Neural cell (in vitro differentiated cells): ENCODE measurements at regions not wholly inside any gene's neighbourhood (a gene's known extent, or its start where the extent isn't known, plus 50 kb on each side); places are given as distances from the start of the nearest gene placed in this dataset.

Experiments used
- H2AFZ ChIP-seq: fragments of 200-600, 300-800 bp; sonication (generic), shearing (Covaris generic); 2 replicates; pipeline ENCODE4 v1.6.0; 2014; ENCODE audit warnings: low read depth, mild to moderate bottlenecking, antibody characterized with exemption, low read length, moderate library complexity
- H3F3A ChIP-seq: fragments of 200-600 bp; shearing (Covaris generic); 2 replicates; pipeline ENCODE4 v1.6.1; 2016; ENCODE audit warnings: mild to moderate bottlenecking, moderate library complexity, mixed read lengths, antibody characterized with exemption, low read length; ENCODE audit not compliant: insufficient read depth, poor library complexity, severe bottlenecking
- H3K27ac ChIP-seq: fragments of 200-600, 300-800 bp; sonication (generic), shearing (Covaris generic); 2 replicates; pipeline ENCODE4 v1.5.1; 2014; ENCODE audit warnings: mild to moderate bottlenecking, low read length, moderate library complexity
- H3K27me3 ChIP-seq: fragments of 300-800, 200-600 bp; sonication (generic), shearing (Covaris generic); 2 replicates; pipeline ENCODE4 v1.6.0; 2014; ENCODE audit warnings: mild to moderate bottlenecking, low read depth, low read length, moderate library complexity; ENCODE audit not compliant: insufficient read depth
- H3K36me3 ChIP-seq: fragments of 300-800, 200-600 bp; sonication (generic), shearing (Covaris generic); 2 replicates; pipeline ENCODE4 v1.5.1; 2014; ENCODE audit warnings: mild to moderate bottlenecking, antibody characterized with exemption, low read length, moderate library complexity; ENCODE audit not compliant: insufficient read depth
- H3K4me2 ChIP-seq: fragments of 300-800, 200-600 bp; sonication (generic), shearing (Covaris generic); 2 replicates; pipeline ENCODE4 v1.6.0; 2014; ENCODE audit warnings: mild to moderate bottlenecking, low read length
- H3K4me3 ChIP-seq: fragments of 300-800, 200-600 bp; sonication (generic), shearing (Covaris generic); 2 replicates; pipeline ENCODE4 v1.5.1; 2014; ENCODE audit warnings: mild to moderate bottlenecking, low read length, moderate library complexity
- H3K79me2 ChIP-seq: fragments of 200-600 bp; shearing (Covaris generic); replicated peaks from 2 replicates; pipeline ENCODE4 v1.6.0; 2014; ENCODE audit warnings: mild to moderate bottlenecking, low read length, moderate library complexity; ENCODE audit not compliant: insufficient read depth
- H3K9ac ChIP-seq: fragments of 300-800, 200-600 bp; sonication (generic), shearing (Covaris generic); 2 replicates; pipeline ENCODE4 v1.6.1; 2016; ENCODE audit warnings: mild to moderate bottlenecking, low read length, mixed read lengths
- H3K9me2 ChIP-seq: fragments of 200-600 bp; shearing (Covaris generic); 2 replicates; pipeline ENCODE4 v1.6.1; 2016; ENCODE audit warnings: mild to moderate bottlenecking, low read length, mixed read lengths; ENCODE audit not compliant: insufficient read depth
- H3K9me3 ChIP-seq: fragments of 200-600, 300-800 bp; sonication (generic), shearing (Covaris generic); 2 replicates; pipeline ENCODE4 v1.6.1; 2016; ENCODE audit warnings: mild to moderate bottlenecking, mixed run types, low read length, moderate library complexity, mixed read lengths
- H4K20me1 ChIP-seq: fragments of 200-600 bp; shearing (Covaris generic); 2 replicates; pipeline ENCODE4 v1.6.1; 2016; ENCODE audit warnings: mild to moderate bottlenecking, mixed run types; ENCODE audit not compliant: insufficient read depth
- CTCF ChIP-seq: fragments of 450-650 bp; IDR thresholded peaks from 2 replicates; pipeline ENCODE4 v1.5.1; 2014; ENCODE audit warnings: antibody characterized with exemption, mild to moderate bottlenecking, moderate library complexity; ENCODE audit not compliant: poor library complexity, severe bottlenecking
- EP300 ChIP-seq: fragments of 450-650 bp; conservative IDR thresholded peaks from 2 replicates; pipeline ENCODE4 v1.6.1; 2014; ENCODE audit warnings: antibody characterized with exemption, mild to moderate bottlenecking, moderate library complexity; ENCODE audit not compliant: poor library complexity, severe bottlenecking
- EZH2 ChIP-seq: fragments of 200-600, 300-800 bp; shearing (Covaris generic), sonication (generic); IDR thresholded peaks from 2 replicates; pipeline ENCODE4 v1.6.1; 2014; ENCODE audit warnings: antibody characterized with exemption, low read length, borderline replicate concordance, mild to moderate bottlenecking; ENCODE audit not compliant: insufficient read depth, poor library complexity, severe bottlenecking
- MXI1 ChIP-seq: fragments of 450-650 bp; conservative IDR thresholded peaks from 2 replicates; pipeline ENCODE4 v1.6.1; 2014; ENCODE audit warnings: antibody characterized with exemption, mild to moderate bottlenecking; ENCODE audit not compliant: poor library complexity, severe bottlenecking
- POLR2AphosphoS5 ChIP-seq: IDR thresholded peaks from 2 replicates; pipeline ENCODE4 v1.6.1; 2012
- RAD21 ChIP-seq: fragments of 450-650 bp; conservative IDR thresholded peaks from 2 replicates; pipeline ENCODE4 v1.6.1; 2014; ENCODE audit warnings: antibody characterized with exemption, mild to moderate bottlenecking, moderate library complexity
- REST ChIP-seq: IDR thresholded peaks from 2 replicates; pipeline ENCODE4 v1.6.1; 2012; ENCODE audit warnings: borderline replicate concordance
- SMC3 ChIP-seq: fragments of 450-650 bp; conservative IDR thresholded peaks from 2 replicates; pipeline ENCODE4 v1.6.1; 2014; ENCODE audit warnings: antibody characterized with exemption, mild to moderate bottlenecking, moderate library complexity; ENCODE audit not compliant: poor library complexity
- TAF1 ChIP-seq: IDR thresholded peaks from 2 replicates; pipeline ENCODE4 v1.6.1; 2012; ENCODE audit warnings: low read depth

DNA sequence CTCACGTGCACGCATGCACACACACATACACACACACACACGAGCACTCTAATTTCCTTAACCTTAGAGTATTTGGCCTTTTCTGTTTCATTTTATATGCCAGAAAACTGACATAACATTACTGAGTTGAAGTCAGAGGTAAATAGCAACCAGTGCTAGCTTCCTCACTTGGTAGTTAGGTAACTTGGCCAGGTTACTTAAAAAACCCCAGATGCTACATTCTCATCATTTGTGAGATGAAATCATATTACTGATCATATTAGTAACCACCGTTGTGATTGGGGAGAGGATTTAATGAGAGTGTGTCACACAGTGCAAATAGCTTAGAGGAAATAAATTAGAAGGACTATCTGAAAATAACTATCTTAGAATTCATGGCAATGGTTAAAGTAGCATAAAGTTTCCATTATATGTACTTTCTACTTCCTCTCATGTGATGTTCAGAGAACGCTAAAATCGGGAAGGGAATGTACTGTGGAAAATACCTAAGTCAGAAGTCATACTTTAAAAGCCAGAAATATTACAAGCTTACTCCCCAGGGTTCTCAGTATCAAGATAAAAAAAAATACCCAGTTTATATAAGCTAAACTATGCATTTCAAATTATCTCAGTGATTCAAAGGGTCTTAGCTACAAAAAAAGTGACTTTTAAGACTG, 120.5 kb downstream of the TUSC1 start:
- no peaks in the 10 kb centered on the region for H3K9me3 ChIP-seq
- no peaks in the 10 kb centered on the region for H3K36me3 ChIP-seq
- no peak overlapping the region for H3K27ac ChIP-seq
- H2AFZ ChIP-seq: no peak overlapping the region
- no peak overlapping the region for H3K4me2 ChIP-seq
- TF ChIP-seq EP300 (no peak), EZH2 (no peak), CTCF (no peak), POLR2AphosphoS5 (no peak), SMC3 (no peak), TAF1 (no peak), MXI1 (no peak), REST (no peak)
- H3K9ac ChIP-seq: no peak overlapping the region
- H3K79me2 ChIP-seq: no peaks in the 10 kb centered on the region
- no peaks in the 10 kb centered on the region for H3K9me2 ChIP-seq
- no peaks in the 10 kb centered on the region for H3F3A ChIP-seq
- H3K4me3 ChIP-seq: no peak overlapping the region
- no peaks in the 10 kb centered on the region for H4K20me1 ChIP-seq
- no peaks in the 10 kb centered on the region for H3K27me3 ChIP-seq

- Histone ChIP-seq H3F3A (no peaks in the 10 kb centered on the region), H3K4me2 (no peak overlapping the region), H3K9ac (no peak overlapping the region), H3K36me3 (no peaks in the 10 kb centered on the region), H3K4me3 (no peak overlapping the region), H3K79me2 (no peaks in the 10 kb centered on the region), H3K9me3 (no peaks in the 10 kb centered on the region), H3K27ac (no peak overlapping the region), H3K27me3 (no peaks in the 10 kb centered on the region), H3K9me2 (no peaks in the 10 kb centered on the region), H2AFZ (no peak overlapping the region), H4K20me1 (no peaks in the 10 kb centered on the region)
- no peak for TF ChIP-seq REST
- no peak for TF ChIP-seq RAD21
- no peak for TF ChIP-seq EZH2
- TF ChIP-seq CTCF: no peak
- TF ChIP-seq MXI1: no peak
- TF ChIP-seq TAF1: no peak
- TF ChIP-seq SMC3: no peak
- TF ChIP-seq EP300: no peak
- no peak for TF ChIP-seq POLR2AphosphoS5
Measured at GRCh38 chr9:25556540-25556939, 121.7 kb downstream of the TUSC1 start.
